ENCODE measurements at regions not wholly inside any gene's neighbourhood (a gene's known extent, or its start where the extent isn't known, plus 50 kb on each side); places are given as distances from the start of the nearest gene placed in this dataset.
A peak's percentile ranks its signal among the peaks of the same experiment; 100 is the strongest.

- TF ChIP-seq ZSCAN5A (CRISPR knock-in tag; IDR thresholded peaks at IDR 0.05; ENCODE audit: borderline replicate concordance) (no peak), KMT2A (CRISPR knock-in tag; IDR thresholded peaks at IDR 0.05) (no peak), KMT2B (CRISPR knock-in tag; IDR thresholded peaks at IDR 0.05) (no peak), ZFP90 (CRISPR knock-in tag; IDR thresholded peaks at IDR 0.05; ENCODE audit: borderline replicate concordance) (no peak)
Measured at GRCh38 chr3:87044409-87044808, 53.5 kb upstream of the VGLL3 start (continued).

GRCh38 chr3:87041191-87041590 lies 50.2 kb upstream of the VGLL3 start:
- in situ Hi-C loops (cut with HindIII; ENCODE audit: extremely low pct_ligation_motif_present, low pct_unique_long_range_greater_than_20kb), result no loop called here
- intact Hi-C loops (cut with micrococcal nuclease; ENCODE audit: unreplicated experiment), result no loop called here

More at GRCh38 chr3:87041191-87041590, 50.2 kb upstream of the VGLL3 start:
- Histone ChIP-seq H3K27ac (ENCODE audit: extremely low read length, insufficient read depth, low read length) (no peak overlapping the region), H3K36me3 (replicated peaks in 1 of 2; ENCODE audit: control insufficient read depth in 1 of 2, insufficient read depth in 2 of 2, low read length in 2 of 2) (no peaks in the 10 kb centered on the region), H3K9me3 (ENCODE audit: low read length) (no peaks in the 10 kb centered on the region), H3K4me3 (replicated peaks in 1 of 3; ENCODE audit: insufficient read depth in 1 of 3, low read depth in 2 of 3, low read length in 3 of 3) (no peak overlapping the region), H2AFZ (ENCODE audit: low read length) (no peak overlapping the region), H3K9ac (ENCODE audit: insufficient read depth, low read depth, low read length) (no peak overlapping the region), H3K27me3 (ENCODE audit: control insufficient read depth in 1 of 2, insufficient read depth in 2 of 2, low read length in 2 of 2) (no peaks in the 10 kb centered on the region), H4K20me1 (ENCODE audit: insufficient read depth, low read length) (no peaks in the 10 kb centered on the region), H3K4me1 (ENCODE audit: insufficient read depth, low read length) (no peaks in the 10 kb centered on the region), H3K4me2 (ENCODE audit: low read depth, low read length) (no peak overlapping the region), H3K79me2 (ENCODE audit: insufficient read depth, low read length) (no peaks in the 10 kb centered on the region)
- no TSS peak for BruUV-seq (replicated peaks)
- FAIRE-seq (no peak), ATAC-seq (no peak), DNase-seq (ENCODE audit: low spot score) (no peak)
- CTCF ChIA-PET (ENCODE audit: low intra/inter-chr PET ratio, low total read pairs), result no interaction called here
- POLR2A ChIA-PET, result no interaction called here
- TF ChIP-seq CEBPB (IDR thresholded peaks at IDR 0.05; ENCODE audit: borderline replicate concordance, low read depth, low read length) (peak; percentile 11; the same call in 1 of the 2 replicates), PRDM4 (CRISPR knock-in tag; IDR thresholded peaks at IDR 0.05; ENCODE audit: borderline replicate concordance) (no peak)
- WGBS (ENCODE audit: low lambda C conversion rate), result 28% methylated on average over 3 of the region's 3 CpGs
